WI38 (cell line): ENCODE measurements at regions not wholly inside any gene's neighbourhood (a gene's known extent, or its start where the extent isn't known, plus 50 kb on each side); places are given as distances from the start of the nearest gene placed in this dataset.

Experiments used
- H3K4me3 ChIP-seq: 2 replicates; pipeline ENCODE4 v1.5.1; 2011; ENCODE audit warnings: low read depth, mild to moderate bottlenecking, control low read depth, low read length
- CTCF ChIP-seq: IDR thresholded peaks from 2 replicates; pipeline ENCODE4 v1.5.1; 2012; ENCODE audit warnings: low read depth, mild to moderate bottlenecking, control low read depth, low read length

DNA sequence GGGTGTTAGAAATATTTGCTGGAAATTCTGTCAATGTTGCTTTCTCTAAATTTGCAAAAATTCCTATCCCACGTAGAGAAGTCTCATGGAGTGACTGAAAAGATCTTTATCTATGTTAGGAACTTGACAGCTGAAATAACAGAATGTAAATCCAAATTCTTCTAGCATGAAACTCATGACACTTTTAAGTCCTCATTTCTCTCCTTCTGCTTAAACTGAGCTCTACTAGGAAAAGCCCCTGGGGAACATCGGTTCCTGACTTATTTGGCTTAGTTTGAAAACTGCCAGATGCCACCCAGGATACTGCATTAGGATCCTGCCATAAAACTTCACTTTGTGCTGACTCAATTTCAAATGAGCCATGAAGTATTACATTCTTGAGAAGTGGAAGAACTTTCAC lies 426.0 kb downstream of the GALC start:
- no peak overlapping the region for H3K4me3 ChIP-seq
- TF ChIP-seq CTCF = no peak

GRCh38 chr14:87547536-87547935 lies 445.4 kb downstream of the GALC start:
- H3K4me3 ChIP-seq = no peak overlapping the region
- TF ChIP-seq CTCF = no peak

DNA sequence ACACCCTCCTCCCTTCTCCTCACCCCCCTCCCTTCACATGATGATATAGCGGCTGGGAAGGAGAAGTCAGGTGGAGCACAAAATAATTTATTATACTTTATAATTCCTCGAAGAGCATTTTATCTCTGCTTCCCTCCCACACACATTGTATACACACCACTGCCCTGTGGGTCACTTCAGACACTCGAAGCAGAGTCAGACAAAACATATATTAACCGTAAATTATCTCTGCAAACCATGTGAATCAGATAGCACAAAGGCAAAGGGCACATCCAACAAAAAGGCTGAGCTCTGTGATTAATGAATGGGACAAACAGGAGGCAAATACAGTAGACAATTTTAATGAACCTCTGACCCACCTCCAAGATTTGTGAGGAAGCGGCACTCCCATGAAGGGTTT lies 450.7 kb downstream of the GALC start:
- TF ChIP-seq CTCF = no peak
- no peak overlapping the region for H3K4me3 ChIP-seq

DNA sequence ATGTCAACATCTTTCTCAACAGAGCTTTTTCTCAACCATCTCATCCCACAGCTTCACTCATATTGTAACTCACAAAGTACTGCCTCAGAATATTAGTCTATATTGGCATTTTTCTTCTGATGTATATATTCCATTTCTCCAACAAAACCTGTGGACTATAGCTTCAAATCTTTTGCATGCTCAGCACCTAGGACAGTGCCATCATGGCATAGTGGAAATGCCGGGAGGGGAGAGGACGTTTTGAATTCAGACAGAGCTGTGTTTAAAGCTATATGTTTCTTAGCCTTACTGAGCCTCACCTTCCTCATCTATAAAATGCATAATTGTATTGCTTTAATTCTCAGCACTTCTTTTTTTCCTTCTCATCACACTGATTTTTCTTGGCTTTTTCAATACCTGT lies 452.6 kb downstream of the GALC start:
- no peak overlapping the region for H3K4me3 ChIP-seq
- no peak for TF ChIP-seq CTCF

DNA sequence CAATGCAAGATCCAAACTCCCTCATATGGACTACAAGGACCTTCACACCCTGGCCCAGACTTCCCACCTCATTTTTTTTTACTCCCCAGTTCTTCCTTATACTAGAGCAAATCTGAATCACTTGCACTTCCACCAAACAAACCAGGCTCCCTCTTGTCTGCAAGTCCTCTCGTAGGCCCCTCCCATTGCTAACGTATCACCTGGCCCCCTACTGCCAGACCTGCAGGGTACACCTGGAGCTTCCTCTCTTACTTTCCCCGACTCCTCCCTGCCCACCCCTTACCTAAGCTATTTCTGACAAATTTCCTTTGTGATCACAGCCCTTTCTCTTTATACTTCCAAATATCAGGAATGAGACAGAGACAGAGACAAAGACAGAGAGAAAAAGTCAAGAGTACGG lies 463.9 kb downstream of the GALC start:
- no peak for TF ChIP-seq CTCF
- no peak overlapping the region for H3K4me3 ChIP-seq

- TF ChIP-seq CTCF = no peak
- no peak overlapping the region for H3K4me3 ChIP-seq
These were observed 466.3 kb downstream of the GALC start for GRCh38 chr14:87526731-87527130.

DNA sequence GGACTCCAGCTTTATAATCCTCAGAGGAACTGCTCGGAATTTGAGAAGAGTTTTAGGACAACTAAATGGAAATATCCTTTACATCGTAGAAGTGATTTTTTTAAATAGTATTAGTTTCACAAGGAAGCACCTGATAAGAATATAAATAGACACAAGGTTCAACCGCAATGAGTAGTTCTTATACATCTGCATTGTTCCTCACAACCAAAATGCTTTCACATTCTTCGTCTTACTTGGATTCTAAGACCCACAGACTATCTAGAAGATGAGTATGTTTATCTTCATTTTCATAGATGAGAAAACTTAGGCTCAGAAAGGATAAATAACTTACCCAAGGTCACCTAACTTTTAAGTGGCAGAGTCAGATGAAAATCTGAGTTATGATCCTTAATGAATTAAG lies 469.0 kb downstream of the GALC start:
- no peak for TF ChIP-seq CTCF
- H3K4me3 ChIP-seq = no peak overlapping the region
